Mesothelial cell of epicardium (in vitro differentiated cells): ENCODE measurements at regions not wholly inside any gene's neighbourhood (a gene's known extent, or its start where the extent isn't known, plus 50 kb on each side); places are given as distances from the start of the nearest gene placed in this dataset.

Experiments
- DNase-seq, 2 experiments: peaks; one replicate each; pipeline ENCODE4 v3.0.0; 2021; ENCODE audit warnings: low spot score in 2 of 2; ENCODE audit not compliant: unreplicated experiment in 2 of 2
- H3K27ac Mint-ChIP-seq: 2 replicates; pipeline ENCODE4 v1.8.0; 2021; ENCODE audit warnings: mixed read lengths
- H3K27me3 Mint-ChIP-seq: 2 replicates; pipeline ENCODE4 v1.8.0; 2021; ENCODE audit warnings: low read depth, mixed read lengths
- H3K36me3 Mint-ChIP-seq: 2 replicates; pipeline ENCODE4 v1.8.0; 2021; ENCODE audit warnings: mixed read lengths
- H3K4me1 Mint-ChIP-seq: 2 replicates; pipeline ENCODE4 v1.8.0; 2021; ENCODE audit warnings: mixed read lengths
- H3K4me3 Mint-ChIP-seq: 2 replicates; pipeline ENCODE4 v1.8.0; 2021; ENCODE audit warnings: mild to moderate bottlenecking, moderate library complexity, mixed read lengths
- H3K9me3 Mint-ChIP-seq: 2 replicates; pipeline ENCODE4 v1.8.0; 2021; ENCODE audit warnings: mixed read lengths
- TF ChIP-seq, protein P1 (sequence below): fragments of 200-600 bp; sonication (generic); IDR thresholded peaks from one replicate; pipeline ENCODE4 v1.5.0; 2021; ENCODE audit warnings: antibody characterized with exemption; ENCODE audit not compliant: unreplicated experiment

- H3K4me1 Mint-ChIP-seq, result peaks cover 20% of the 10 kb centered on the region
- H3K27ac Mint-ChIP-seq, result no peak overlapping the region
- TF ChIP-seq, protein P1, sequence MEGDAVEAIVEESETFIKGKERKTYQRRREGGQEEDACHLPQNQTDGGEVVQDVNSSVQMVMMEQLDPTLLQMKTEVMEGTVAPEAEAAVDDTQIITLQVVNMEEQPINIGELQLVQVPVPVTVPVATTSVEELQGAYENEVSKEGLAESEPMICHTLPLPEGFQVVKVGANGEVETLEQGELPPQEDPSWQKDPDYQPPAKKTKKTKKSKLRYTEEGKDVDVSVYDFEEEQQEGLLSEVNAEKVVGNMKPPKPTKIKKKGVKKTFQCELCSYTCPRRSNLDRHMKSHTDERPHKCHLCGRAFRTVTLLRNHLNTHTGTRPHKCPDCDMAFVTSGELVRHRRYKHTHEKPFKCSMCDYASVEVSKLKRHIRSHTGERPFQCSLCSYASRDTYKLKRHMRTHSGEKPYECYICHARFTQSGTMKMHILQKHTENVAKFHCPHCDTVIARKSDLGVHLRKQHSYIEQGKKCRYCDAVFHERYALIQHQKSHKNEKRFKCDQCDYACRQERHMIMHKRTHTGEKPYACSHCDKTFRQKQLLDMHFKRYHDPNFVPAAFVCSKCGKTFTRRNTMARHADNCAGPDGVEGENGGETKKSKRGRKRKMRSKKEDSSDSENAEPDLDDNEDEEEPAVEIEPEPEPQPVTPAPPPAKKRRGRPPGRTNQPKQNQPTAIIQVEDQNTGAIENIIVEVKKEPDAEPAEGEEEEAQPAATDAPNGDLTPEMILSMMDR, result no peak
- no peaks in the 10 kb centered on the region for H3K27me3 Mint-ChIP-seq
- DNase-seq, result no peak
- no peaks in the 10 kb centered on the region for H3K36me3 Mint-ChIP-seq
- no peak overlapping the region for H3K4me3 Mint-ChIP-seq
- no peaks in the 10 kb centered on the region for H3K9me3 Mint-ChIP-seq
Measured at GRCh38 chr13:85525411-85525810, 273.8 kb downstream of the SLITRK6 start.

DNA sequence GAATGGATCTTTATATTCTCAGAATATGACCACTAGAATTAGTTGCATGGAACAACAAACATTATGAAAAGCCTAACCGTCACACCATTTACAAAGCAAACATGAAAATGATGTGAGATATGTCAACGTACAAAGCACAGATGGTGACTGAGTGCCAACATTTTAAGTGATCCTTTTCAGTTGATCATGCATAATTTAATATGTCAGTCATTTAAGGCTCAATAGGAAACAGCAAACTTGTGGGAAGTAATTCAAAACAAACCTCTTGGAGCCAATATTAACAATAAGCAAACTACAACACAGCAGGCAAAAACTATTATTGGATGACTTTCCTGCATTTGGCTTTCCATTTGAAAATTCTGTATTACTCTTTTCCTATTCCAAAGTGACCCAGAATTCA is 277.6 kb downstream of the SLITRK6 start:
- H3K4me1 Mint-ChIP-seq, result peaks cover 7% of the 10 kb centered on the region
- H3K36me3 Mint-ChIP-seq, result no peaks in the 10 kb centered on the region
- TF ChIP-seq, protein P1, result no peak
- H3K27me3 Mint-ChIP-seq, result no peaks in the 10 kb centered on the region
- no peak overlapping the region for H3K27ac Mint-ChIP-seq
- no peak overlapping the region for H3K4me3 Mint-ChIP-seq
- H3K9me3 Mint-ChIP-seq, result peaks cover under 1% of the 10 kb centered on the region
- no peak for DNase-seq

- Mint-ChIP-seq H3K4me3 (no peak overlapping the region), H3K27ac (peak overlapping the region; percentile 51), H3K4me1 (peaks cover 7% of the 10 kb centered on the region), H3K9me3 (peaks cover 12% of the 10 kb centered on the region), H3K27me3 (no peaks in the 10 kb centered on the region), H3K36me3 (peaks cover 5% of the 10 kb centered on the region)
- TF ChIP-seq, protein P1, result no peak
- no peak for DNase-seq
Measured at GRCh38 chr13:85520445-85520844, 278.8 kb downstream of the SLITRK6 start.

- H3K27me3 Mint-ChIP-seq, result no peaks in the 10 kb centered on the region
- TF ChIP-seq, protein P1, result no peak
Measured at GRCh38 chr13:85519363-85519762, 279.9 kb downstream of the SLITRK6 start.

GRCh38 chr13:85512421-85512820 is 286.8 kb downstream of the SLITRK6 start:
- peak overlapping the region; percentile 9 for H3K4me3 Mint-ChIP-seq

More at GRCh38 chr13:85519363-85519762, 279.9 kb downstream of the SLITRK6 start:
- Mint-ChIP-seq H3K4me1 (peaks cover 7% of the 10 kb centered on the region), H3K4me3 (no peak overlapping the region), H3K36me3 (peaks cover 5% of the 10 kb centered on the region), H3K27ac (no peak overlapping the region), H3K9me3 (peaks cover 12% of the 10 kb centered on the region)
- no peak for DNase-seq

More at GRCh38 chr13:85512421-85512820, 286.8 kb downstream of the SLITRK6 start:
- no peaks in the 10 kb centered on the region for H3K27me3 Mint-ChIP-seq
- H3K4me1 Mint-ChIP-seq, result peaks cover 34% of the 10 kb centered on the region
- DNase-seq, result no peak
- peaks cover 5% of the 10 kb centered on the region for H3K36me3 Mint-ChIP-seq
- H3K9me3 Mint-ChIP-seq, result peaks cover 12% of the 10 kb centered on the region
- TF ChIP-seq, protein P1, result no peak
- H3K27ac Mint-ChIP-seq, result peak overlapping the region; percentile 82
